CD4-positive, alpha-beta memory T cell (primary cell): ENCODE measurements at regions not wholly inside any gene's neighbourhood (a gene's known extent, or its start where the extent isn't known, plus 50 kb on each side); places are given as distances from the start of the nearest gene placed in this dataset.

Experiments used
- CTCF ChIA-PET: fragments of 350-600 bp; sonication (Branson Sonifier 250); formaldehyde crosslinking; loops from one replicate; lab custom pipeline; 2021; ENCODE audit warnings: inconsistent platforms; ENCODE audit not compliant: partially characterized antibody; lab: Charles Lee
- POLR2A ChIA-PET: fragments of 350-600 bp; sonication (Branson Sonifier 250); formaldehyde crosslinking; loops from one replicate; lab custom pipeline; 2021; ENCODE audit not compliant: partially characterized antibody; lab: Charles Lee
- DNase-seq, 5 donors: peaks; one replicate each; pipeline versions ENCODE4 v3.0.0 to v3.0.0-alpha.2; 2020 to 2022; ENCODE audit warnings: mixed read lengths in 1 of 5
- H3K27ac ChIP-seq: one replicate; pipeline ENCODE4 v1.7.0; 2013; ENCODE audit warnings: low read depth, low read length
- H3K27me3 ChIP-seq: 2 replicates; pipeline ENCODE4 v1.7.0; 2013; ENCODE audit warnings: mild to moderate bottlenecking, low read length, moderate library complexity; ENCODE audit not compliant: insufficient read depth
- H3K36me3 ChIP-seq: 2 replicates; pipeline ENCODE4 v1.7.0; 2013; ENCODE audit warnings: mild to moderate bottlenecking, low read length, moderate library complexity; ENCODE audit not compliant: insufficient read depth
- H3K4me1 ChIP-seq: 2 replicates; pipeline ENCODE4 v1.7.0; 2013; ENCODE audit warnings: mild to moderate bottlenecking, low read length, moderate library complexity; ENCODE audit not compliant: insufficient read depth
- H3K4me3 ChIP-seq, 2 donors: one replicate each; pipeline ENCODE4 v1.7.0; 2013; ENCODE audit warnings: low read length in 2 of 2, mild to moderate bottlenecking in 1 of 2
- H3K9me3 ChIP-seq, 2 donors: one replicate each; pipeline ENCODE4 v1.7.0; 2013; ENCODE audit warnings: low read length in 2 of 2, control low read depth in 1 of 2; ENCODE audit not compliant: control insufficient read depth in 1 of 2
- H3K27ac Mint-ChIP-seq, 7 donors: one replicate each; pipeline ENCODE4 v1.8.0; 2020 to 2021; ENCODE audit warnings: mixed read lengths in 7 of 7, mild to moderate bottlenecking in 6 of 7, inconsistent platforms in 3 of 7, moderate library complexity in 3 of 7
- H3K27me3 Mint-ChIP-seq, 2 donors: one replicate each; pipeline ENCODE4 v1.8.0; 2020 to 2021; ENCODE audit warnings: mixed read lengths in 2 of 2
- H3K36me3 Mint-ChIP-seq, 2 donors: one replicate each; pipeline ENCODE4 v1.8.0; 2020 to 2021; ENCODE audit warnings: mixed read lengths in 2 of 2, inconsistent platforms in 1 of 2, mild to moderate bottlenecking in 1 of 2
- H3K4me1 Mint-ChIP-seq, 4 donors: one replicate each; pipeline ENCODE4 v1.8.0; 2020 to 2021; ENCODE audit warnings: mixed read lengths in 4 of 4, mild to moderate bottlenecking in 1 of 4
- H3K4me3 Mint-ChIP-seq, 8 donors: one replicate each; pipeline ENCODE4 v1.8.0; 2020 to 2021; ENCODE audit warnings: mixed read lengths in 8 of 8, mild to moderate bottlenecking in 7 of 8, moderate library complexity in 6 of 8, inconsistent platforms in 3 of 8
- H3K9me3 Mint-ChIP-seq, 8 donors: one replicate each; pipeline ENCODE4 v1.8.0; 2020 to 2021; ENCODE audit warnings: mixed read lengths in 8 of 8, mild to moderate bottlenecking in 5 of 8, inconsistent platforms in 3 of 8, moderate library complexity in 1 of 8
- intact Hi-C: fragments of 100-400 bp; cut with micrococcal nuclease; formaldehyde crosslinking; loops from one replicate; pipeline ENCODE4 v1.15.1; 2023

- DNase-seq = no peak
- no peaks in the 10 kb centered on the region for H3K36me3 ChIP-seq
- ChIA-PET POLR2A (no interaction called here), CTCF (interaction anchor here (1.2 kb wide), 1 partner anchor 9 kb away, joined by 4 read pairs; no protein-coding TSS in a partner anchor)
- H3K27ac ChIP-seq = no peak overlapping the region
- Mint-ChIP-seq H3K27ac (no peak overlapping the region), H3K36me3 (no peaks in the 10 kb centered on the region), H3K4me3 (no peak overlapping the region), H3K9me3 (peaks cover 0 to 4% (median 0%) of the 10 kb centered on the region in 8 donors), H3K27me3 (peaks cover 0 to 3% of the 10 kb centered on the region in 2 donors), H3K4me1 (peaks cover 0 to 1% (median 0%) of the 10 kb centered on the region in 4 donors)
- H3K9me3 ChIP-seq = no peaks in the 10 kb centered on the region
- H3K4me3 ChIP-seq = no peak overlapping the region
- intact Hi-C loops = no loop called here
- H3K4me1 ChIP-seq = no peaks in the 10 kb centered on the region
- H3K27me3 ChIP-seq = no peaks in the 10 kb centered on the region
These were observed 55.8 kb upstream of the CLEC14A start for GRCh38 chr14:38311655-38312054.

GRCh38 chr14:38310420-38310995 is 54.6 kb upstream of the CLEC14A start:
- ChIA-PET CTCF (no interaction called here), POLR2A (no interaction called here)
- H3K27ac ChIP-seq = no peak overlapping the region
- H3K4me1 Mint-ChIP-seq = peaks cover 0 to 1% (median 0%) of the 10 kb centered on the region in 4 donors
- H3K4me1 ChIP-seq = no peaks in the 10 kb centered on the region
- DNase-seq = no peak
- no peak overlapping the region for H3K27ac Mint-ChIP-seq
- peaks cover 0 to 4% (median 0%) of the 10 kb centered on the region in 8 donors for H3K9me3 Mint-ChIP-seq
- H3K4me3 Mint-ChIP-seq = no peak overlapping the region
- intact Hi-C loops = no loop called here
- no peaks in the 10 kb centered on the region for H3K9me3 ChIP-seq
- H3K4me3 ChIP-seq = no peak overlapping the region
- H3K36me3 Mint-ChIP-seq = no peaks in the 10 kb centered on the region
- H3K27me3 Mint-ChIP-seq = peaks cover 0 to 3% of the 10 kb centered on the region in 2 donors
- no peaks in the 10 kb centered on the region for H3K27me3 ChIP-seq
- H3K36me3 ChIP-seq = no peaks in the 10 kb centered on the region

DNA sequence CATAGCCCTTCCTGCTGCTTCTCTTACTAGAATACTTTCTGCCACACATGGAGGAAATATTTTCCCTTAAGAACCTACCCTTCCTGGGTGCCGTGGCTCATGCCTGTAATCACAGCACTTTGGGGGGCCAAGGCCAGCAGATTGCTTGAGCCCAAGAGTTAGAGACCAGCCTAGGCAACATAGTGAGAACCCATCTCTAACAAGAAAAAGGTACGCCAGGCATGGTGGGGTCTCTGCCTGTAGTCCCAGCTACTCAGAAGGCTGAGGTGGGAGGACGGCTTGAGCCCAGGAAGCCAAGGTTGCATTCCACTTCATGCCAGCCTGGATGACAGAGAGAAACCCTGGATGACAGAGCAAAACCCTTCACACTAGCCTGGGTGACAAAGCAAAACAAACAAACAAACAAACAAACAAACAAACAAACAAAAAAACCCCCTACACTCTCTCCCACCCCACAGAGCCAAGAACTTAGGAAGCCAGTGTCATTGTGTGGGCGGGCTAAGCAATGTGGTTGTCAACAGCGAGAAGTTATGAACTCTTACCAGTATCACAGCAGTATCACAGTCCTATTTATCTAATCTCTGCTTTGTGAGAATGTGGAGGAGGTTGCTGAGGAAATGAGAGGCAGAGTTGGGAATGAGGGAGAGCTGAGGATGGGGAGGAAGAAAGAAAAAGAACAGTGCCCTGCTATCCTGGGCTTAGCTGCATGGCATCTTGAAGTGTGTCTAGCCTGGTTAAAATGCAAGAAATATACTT is 53.8 kb upstream of the CLEC14A start:
- H3K4me3 ChIP-seq = no peak overlapping the region
- H3K36me3 ChIP-seq = no peaks in the 10 kb centered on the region
- H3K27me3 ChIP-seq = no peaks in the 10 kb centered on the region
- H3K9me3 ChIP-seq = no peaks in the 10 kb centered on the region
- intact Hi-C loops = no loop called here
- Mint-ChIP-seq H3K27me3 (peaks cover 1 to 3% of the 10 kb centered on the region in 2 donors), H3K9me3 (peaks cover 0 to 6% (median 0%) of the 10 kb centered on the region in 8 donors), H3K4me1 (peaks cover 0 to 1% (median 0%) of the 10 kb centered on the region in 4 donors), H3K27ac (no peak overlapping the region), H3K4me3 (no peak overlapping the region), H3K36me3 (no peaks in the 10 kb centered on the region)
- DNase-seq = no peak
- CTCF ChIA-PET = no interaction called here
- H3K27ac ChIP-seq = no peak overlapping the region
- no peaks in the 10 kb centered on the region for H3K4me1 ChIP-seq
- POLR2A ChIA-PET = no interaction called here
